Body of pancreas (tissue), 4 donors: ENCODE measurements at regions not wholly inside any gene's neighbourhood (a gene's known extent, or its start where the extent isn't known, plus 50 kb on each side); places are given as distances from the start of the nearest gene placed in this dataset.

Source experiments
- CTCF ChIP-seq, 7 experiments: fragments of 450-650 bp in 4 of 7; fragments of 200-600 bp in 3 of 7; sonication (generic) in 3 of 7; IDR thresholded peaks; one replicate each; pipeline ENCODE4 v1.5.1; 2016 to 2019; ENCODE audit warnings: antibody characterized with exemption in 7 of 7
- POLR2A ChIP-seq, 3 donors: fragments of 450-650 bp; IDR thresholded peaks; one replicate each; pipeline ENCODE4 v1.6.1; 2016; ENCODE audit warnings: antibody characterized with exemption in 3 of 3, mild to moderate bottlenecking in 2 of 3

- TF ChIP-seq CTCF (IDR thresholded peaks at IDR 0.05) (no peak), POLR2A (IDR thresholded peaks at IDR 0.05) (no peak)
These were observed 103.9 kb upstream of the AFDN start for GRCh38 chr6:167722634-167723309.
